ENCODE measurements at regions not wholly inside any gene's neighbourhood (a gene's known extent, or its start where the extent isn't known, plus 50 kb on each side); places are given as distances from the start of the nearest gene placed in this dataset.
A peak's percentile ranks its signal among the peaks of the same experiment; 100 is the strongest.
"Not testable (repeated sequence)": the region's sequence is repeated elsewhere in the genome, so short reads cannot be mapped to it uniquely, and the experiment has no call there.

GRCh38 chr14:71165121-71166031 lies 258.1 kb downstream of the PCNX1 start:
- DNase-seq: no peak

- peak; percentile 27 for DNase-seq
These were observed 259.1 kb downstream of the PCNX1 start for GRCh38 chr14:71166180-71166837.

- not testable (repeated sequence) for DNase-seq
These were observed 260.2 kb downstream of the PCNX1 start for GRCh38 chr14:71167325-71167950.

GRCh38 chr14:71168161-71168560 lies 260.9 kb downstream of the PCNX1 start:
- not testable (repeated sequence) for DNase-seq

- DNase-seq: no peak
These were observed 261.5 kb downstream of the PCNX1 start for GRCh38 chr14:71168564-71169427.

- no peak for DNase-seq
These were observed 262.6 kb downstream of the PCNX1 start for GRCh38 chr14:71169861-71170260.

- no peak for DNase-seq
These were observed 268.2 kb downstream of the PCNX1 start for GRCh38 chr14:71175491-71175890.

GRCh38 chr14:71179066-71179465 lies 271.8 kb downstream of the PCNX1 start:
- DNase-seq: no peak

- DNase-seq: no peak
These were observed 273.1 kb downstream of the PCNX1 start for GRCh38 chr14:71180397-71180796.

- DNase-seq: no peak
These were observed 274.1 kb downstream of the PCNX1 start for GRCh38 chr14:71181215-71182003.

GRCh38 chr14:71183876-71184689 lies 276.8 kb downstream of the PCNX1 start:
- no peak for DNase-seq

GRCh38 chr14:71185637-71186036 lies 278.4 kb downstream of the PCNX1 start:
- no peak for DNase-seq

- DNase-seq: no peak
These were observed 280.5 kb downstream of the PCNX1 start for GRCh38 chr14:71187633-71188356.

- no peak for DNase-seq
These were observed 283.6 kb downstream of the PCNX1 start for GRCh38 chr14:71190770-71191374.

- no peak for DNase-seq
These were observed 286.4 kb downstream of the PCNX1 start for GRCh38 chr14:71193663-71194062.

GRCh38 chr14:71194251-71194650 lies 287.0 kb downstream of the PCNX1 start:
- DNase-seq: no peak

- DNase-seq: no peak
These were observed 289.7 kb downstream of the PCNX1 start for GRCh38 chr14:71196921-71197320.

- DNase-seq: no peak
These were observed 291.4 kb downstream of the PCNX1 start for GRCh38 chr14:71198687-71199086.

GRCh38 chr14:71201840-71202239 lies 294.6 kb downstream of the PCNX1 start:
- no peak for DNase-seq

GRCh38 chr14:71202881-71203280 lies 295.6 kb downstream of the PCNX1 start:
- no peak for DNase-seq
